ENCODE measurements at regions not wholly inside any gene's neighbourhood (a gene's known extent, or its start where the extent isn't known, plus 50 kb on each side); places are given as distances from the start of the nearest gene placed in this dataset.
"Not testable (repeated sequence)": the region's sequence is repeated elsewhere in the genome, so short reads cannot be mapped to it uniquely, and the experiment has no call there.

DNA sequence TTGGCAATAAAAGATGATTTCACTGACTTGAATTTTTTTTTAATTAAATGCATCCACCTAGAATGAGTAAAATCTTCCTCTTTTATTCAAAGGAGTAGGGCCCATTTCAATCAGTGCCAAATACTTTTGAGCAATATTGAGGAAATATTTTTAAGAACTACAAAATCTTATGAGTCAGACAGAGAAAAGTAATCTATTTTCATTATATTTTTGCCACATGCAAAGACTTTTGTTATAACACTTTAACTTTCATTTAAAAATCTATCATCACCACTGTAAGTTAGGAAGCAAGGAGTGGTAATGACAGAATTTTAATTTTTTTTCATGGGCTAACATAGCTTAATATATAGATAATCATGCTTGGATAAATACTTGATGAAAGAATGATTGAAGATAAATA is 345.2 kb upstream of the KITLG start:
- DNase-seq, result no peak

- DNase-seq, result no peak
These were observed 343.9 kb upstream of the KITLG start for GRCh38 chr12:88924162-88924561.

GRCh38 chr12:88923631-88924030 is 343.4 kb upstream of the KITLG start:
- no peak for DNase-seq

- no peak for DNase-seq
These were observed 342.5 kb upstream of the KITLG start for GRCh38 chr12:88922816-88923215.

GRCh38 chr12:88921890-88922532 is 341.7 kb upstream of the KITLG start:
- DNase-seq, result no peak

GRCh38 chr12:88921434-88921833 is 341.2 kb upstream of the KITLG start:
- DNase-seq, result no peak

DNA sequence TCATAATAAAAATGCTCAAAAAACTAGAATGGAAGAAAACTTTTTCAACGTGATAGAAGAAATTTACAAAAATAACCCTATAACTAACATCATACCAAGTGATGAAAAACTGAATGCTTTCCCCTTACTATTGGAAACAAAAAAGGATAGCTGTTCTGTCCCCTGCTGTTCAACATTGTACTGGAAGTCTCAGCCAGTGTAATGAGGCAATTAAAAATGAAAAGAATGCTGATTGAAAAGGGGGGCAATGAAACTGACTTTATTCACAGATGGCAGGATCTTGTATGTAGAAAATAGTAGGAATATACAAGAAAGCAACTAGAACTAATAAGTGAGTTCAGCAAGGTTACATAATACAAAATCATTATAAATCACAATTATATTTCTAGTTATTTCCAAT is 337.9 kb upstream of the KITLG start:
- DNase-seq, result no peak

DNA sequence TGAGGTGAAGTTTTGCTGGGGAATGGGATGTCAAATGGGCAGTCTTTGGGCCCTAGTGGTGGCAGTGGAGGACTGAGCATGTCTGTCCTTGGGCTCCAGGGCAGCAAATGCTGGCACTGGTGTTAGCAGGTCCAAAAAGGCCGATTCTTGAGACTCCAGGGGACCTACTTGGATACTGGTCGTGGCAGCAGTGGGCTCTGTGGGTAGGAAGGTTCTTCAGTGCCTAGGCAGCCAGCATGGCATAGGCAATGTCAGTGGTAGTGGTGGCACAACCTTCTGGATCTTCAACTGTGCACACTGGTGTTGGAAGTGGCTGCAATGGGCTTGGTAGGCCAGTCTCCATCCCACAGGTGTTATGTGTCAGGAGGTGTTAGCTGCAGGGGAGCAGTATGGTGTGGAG is 334.7 kb upstream of the KITLG start:
- no peak for DNase-seq

DNA sequence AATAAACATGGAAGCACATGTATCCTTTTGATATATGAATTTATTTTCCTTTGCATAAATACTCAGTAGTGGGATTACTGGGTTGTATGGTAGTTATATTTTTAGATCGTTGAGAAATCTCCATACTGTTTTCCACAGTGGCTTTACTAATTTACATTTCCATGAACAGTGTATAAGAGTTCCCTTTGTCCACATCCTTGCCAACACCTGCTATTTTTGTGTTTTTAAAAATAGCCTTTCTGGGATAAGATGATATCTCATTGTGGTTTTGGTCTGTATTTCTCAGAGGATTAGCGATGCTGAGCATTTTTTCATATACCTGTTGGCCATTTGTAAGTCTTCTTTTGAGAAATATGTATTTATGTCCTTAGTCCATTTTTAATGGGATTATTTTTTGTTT is 329.2 kb upstream of the KITLG start:
- no peak for DNase-seq

DNA sequence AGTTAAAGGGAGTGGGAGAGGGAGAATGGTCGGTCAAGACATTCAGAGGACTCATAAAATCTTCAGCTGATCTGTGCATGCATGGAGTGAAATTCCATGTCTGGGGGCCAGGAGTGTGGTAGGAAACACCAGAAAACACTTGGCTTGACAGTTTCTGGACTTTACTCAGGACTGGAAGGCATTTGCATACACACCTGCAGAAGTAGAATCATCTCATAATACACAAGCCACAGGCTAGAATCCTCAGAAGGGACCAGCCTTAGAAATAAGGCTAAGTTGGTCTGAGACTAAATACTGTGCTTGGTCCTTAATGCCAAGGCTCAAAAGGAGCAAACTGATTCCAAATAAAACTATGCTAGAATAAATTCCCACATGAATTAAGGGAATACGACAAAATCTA is 328.1 kb upstream of the KITLG start:
- no peak for DNase-seq

DNA sequence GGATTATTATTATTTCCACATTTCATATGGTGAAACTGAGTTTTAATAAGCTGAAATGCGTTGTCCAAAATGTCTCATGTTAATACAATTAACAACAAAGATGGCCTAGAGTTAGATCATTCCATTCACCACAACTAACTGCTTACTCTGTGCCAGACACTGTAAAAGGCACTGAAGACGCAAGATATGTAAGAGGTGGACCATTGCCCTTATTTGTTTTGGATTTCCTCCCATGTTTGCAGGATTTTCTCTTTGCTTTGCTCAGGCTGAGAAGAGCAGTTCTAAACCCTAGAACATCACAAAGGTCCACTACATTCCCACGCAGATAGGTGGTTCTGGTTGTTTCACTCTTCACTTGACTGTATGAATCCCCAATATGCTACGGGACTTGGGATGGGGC is 324.4 kb upstream of the KITLG start:
- DNase-seq, result no peak

DNA sequence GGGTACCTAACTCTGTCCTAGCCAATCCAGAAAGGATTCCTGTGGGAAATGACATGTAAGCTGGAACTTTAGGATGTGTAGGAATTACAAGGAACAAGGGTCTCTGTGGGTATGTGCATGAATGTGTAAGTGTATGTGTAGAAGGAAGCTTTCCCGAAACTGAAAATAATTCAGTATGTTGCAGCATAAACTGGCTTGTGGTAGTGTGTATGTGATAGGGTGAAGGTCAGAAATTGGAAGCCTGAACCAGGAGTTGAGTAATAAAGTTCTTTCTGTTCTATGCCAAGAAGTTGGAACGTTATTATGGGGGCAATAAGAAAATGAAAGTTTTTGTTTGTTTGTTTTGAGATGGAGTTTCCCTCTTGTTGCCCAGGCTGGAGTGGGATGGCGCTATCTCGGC is 323.1 kb upstream of the KITLG start:
- DNase-seq, result no peak

- DNase-seq, result no peak
These were observed 317.5 kb upstream of the KITLG start for GRCh38 chr12:88897723-88898122.

DNA sequence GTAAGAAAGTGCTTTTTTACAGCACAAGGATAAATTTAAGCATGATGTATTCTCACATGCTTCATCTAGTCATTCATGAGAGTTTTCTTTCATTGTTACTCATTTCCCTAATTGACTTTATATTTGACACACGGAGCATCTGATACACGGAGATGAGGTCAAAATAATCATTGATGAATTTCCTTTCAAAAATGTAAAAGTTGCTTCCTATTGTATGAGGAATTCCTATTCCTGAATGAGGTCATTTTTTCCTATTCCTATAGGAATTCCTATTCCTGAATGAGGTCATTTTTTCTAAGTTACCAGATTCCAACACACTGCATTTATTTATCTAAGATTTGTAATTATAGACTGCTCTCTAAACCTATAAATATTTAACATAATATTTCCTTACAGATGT is 316.7 kb upstream of the KITLG start:
- DNase-seq, result no peak

GRCh38 chr12:88895634-88896033 is 315.4 kb upstream of the KITLG start:
- DNase-seq, result no peak

- DNase-seq, result no peak
These were observed 313.5 kb upstream of the KITLG start for GRCh38 chr12:88893801-88894200.

DNA sequence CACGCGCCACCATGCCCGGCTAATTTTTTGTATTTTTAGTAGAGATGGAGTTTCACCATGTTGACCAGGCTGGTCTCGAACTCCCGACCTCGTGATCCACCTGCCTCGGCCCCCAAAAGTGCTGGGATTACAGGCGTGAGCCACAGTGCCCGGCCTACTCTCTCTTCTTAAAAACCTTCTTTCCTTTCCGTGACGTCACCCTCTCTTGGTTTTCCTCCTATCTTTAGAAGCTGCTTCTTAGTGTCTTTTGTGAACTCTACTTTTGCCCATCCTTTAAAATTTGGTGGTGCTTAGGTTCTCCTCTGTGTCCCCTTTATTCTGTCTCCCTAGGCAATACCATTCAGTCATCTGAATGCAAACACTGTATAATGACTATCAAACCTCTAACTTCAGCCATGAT is 311.2 kb upstream of the KITLG start:
- not testable (repeated sequence) for DNase-seq

DNA sequence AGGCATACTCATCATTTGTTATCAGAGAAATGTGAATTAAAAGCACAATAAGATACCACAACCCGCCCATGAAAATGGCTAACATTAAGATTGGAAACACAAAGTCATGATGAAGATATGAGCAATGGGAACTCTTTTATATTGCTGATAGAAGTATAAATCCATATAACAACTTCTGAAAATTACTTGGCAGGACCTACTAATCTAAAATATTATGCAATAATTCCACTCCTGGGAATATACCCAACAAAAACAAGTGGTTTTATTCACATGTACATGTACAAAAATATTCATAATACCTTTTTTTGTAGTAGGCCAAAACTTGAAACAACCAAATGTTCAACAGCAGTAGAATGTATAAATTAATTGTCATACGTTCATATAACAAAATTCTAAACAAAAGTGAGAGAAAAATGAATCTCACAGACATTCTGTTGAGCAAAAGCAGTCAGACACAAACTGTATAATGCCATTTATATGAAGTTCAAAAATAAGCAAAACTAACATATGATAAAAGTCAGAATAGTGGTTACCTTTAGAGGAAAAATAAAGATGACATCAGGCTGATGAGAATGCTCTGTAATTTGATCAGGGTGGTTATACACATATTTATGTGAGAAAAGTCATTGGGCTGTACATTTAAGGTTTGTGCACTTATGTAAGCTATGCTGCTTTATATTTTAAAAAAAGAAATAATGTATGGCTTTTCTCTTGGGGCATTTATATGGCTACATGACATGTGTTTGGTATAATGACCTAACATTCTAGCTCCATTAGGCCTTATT is 309.2 kb upstream of the KITLG start:
- no peak for DNase-seq

DNA sequence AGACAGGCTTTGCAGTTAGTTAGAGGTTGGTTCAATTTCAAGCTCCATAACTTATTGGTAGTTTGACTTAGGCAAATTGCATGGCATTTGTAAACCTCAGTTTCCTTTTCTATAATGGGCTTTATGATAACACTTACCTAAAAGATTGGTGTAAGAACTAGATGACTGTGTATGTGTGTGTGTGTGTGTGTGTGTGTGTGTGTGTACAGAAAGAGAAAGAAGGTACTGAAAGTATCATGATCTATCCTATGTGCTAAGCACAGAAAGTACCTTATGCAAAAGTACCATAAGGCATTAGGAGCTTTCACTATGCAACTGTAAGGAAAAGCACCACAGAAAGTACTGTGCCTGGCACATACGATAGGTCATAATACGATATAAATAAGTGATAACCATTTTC is 304.3 kb upstream of the KITLG start:
- no peak for DNase-seq

GRCh38 chr12:88882662-88883061 is 302.4 kb upstream of the KITLG start:
- DNase-seq, result no peak

DNA sequence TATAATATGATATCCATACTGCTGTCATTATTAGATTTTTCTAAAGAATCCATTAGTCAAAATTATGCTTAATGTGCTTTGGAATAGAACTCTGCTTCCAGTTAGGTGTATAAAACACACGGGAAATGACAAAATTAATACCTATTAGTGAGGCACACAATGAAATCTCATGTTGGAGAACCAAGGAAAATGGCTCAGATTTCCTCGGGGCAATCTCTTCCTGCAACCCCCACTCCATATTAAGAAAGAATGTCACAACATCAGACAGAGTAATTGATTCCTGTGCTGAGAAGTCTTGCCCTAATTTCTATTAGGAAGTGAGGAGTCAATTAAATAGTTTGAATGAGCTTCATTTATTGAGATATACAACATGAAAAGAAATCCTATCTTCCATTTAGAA is 299.8 kb upstream of the KITLG start:
- DNase-seq, result no peak

- DNase-seq, result no peak
These were observed 298.0 kb upstream of the KITLG start for GRCh38 chr12:88878295-88878694.

- DNase-seq, result no peak
These were observed 296.6 kb upstream of the KITLG start for GRCh38 chr12:88876857-88877256.

DNA sequence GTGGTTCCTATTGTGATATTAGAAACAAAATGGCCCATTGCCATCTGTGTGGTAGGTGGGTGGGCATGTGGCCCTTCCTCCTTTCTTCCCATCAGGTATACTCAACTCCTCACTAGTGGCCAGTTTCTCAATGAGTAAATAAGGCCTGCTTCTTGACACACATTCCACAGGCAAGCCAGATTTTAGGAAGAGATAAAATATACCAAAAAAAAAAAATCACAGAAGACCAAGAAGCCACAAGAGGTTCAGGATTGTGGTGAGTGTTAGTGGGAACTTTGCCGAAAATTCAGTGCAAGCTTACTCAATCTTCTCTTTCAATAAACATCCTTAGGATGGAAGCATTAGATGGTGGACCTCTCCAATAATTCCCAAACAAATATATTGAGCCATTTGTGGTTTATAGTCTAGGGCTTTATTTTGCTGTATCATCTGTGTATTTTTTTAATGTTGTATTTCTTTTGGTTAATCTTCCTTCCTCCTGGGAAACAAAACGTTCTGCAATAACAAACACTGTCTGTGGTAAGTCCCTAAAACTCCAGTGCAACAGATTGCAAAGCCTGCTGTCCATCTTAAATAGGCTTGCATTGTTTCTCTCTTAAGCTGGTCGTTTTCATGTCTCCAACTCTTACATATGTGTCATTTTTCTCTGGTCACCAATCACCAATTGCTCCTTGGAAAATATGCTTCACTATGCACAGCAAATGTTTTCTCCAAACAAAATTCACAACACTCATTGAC is 289.9 kb upstream of the KITLG start:
- DNase-seq, result no peak

All from activated naive CD4-positive, alpha-beta T cell treated with anti-CD3 and anti-CD28 coated beads, Interleukin-2, amount 50 U/mL, for 16 hours (primary cell).